Peyer's patch (tissue), 4 donors: ENCODE measurements at regions not wholly inside any gene's neighbourhood (a gene's known extent, or its start where the extent isn't known, plus 50 kb on each side); places are given as distances from the start of the nearest gene placed in this dataset.

ENCODE experiments used
- DNase-seq, 3 donors: peaks; one replicate each; pipeline ENCODE4 v3.0.0-alpha.2; 2017 to 2019
- H3K27ac ChIP-seq, 4 donors: fragments of 200-600 bp; sonication (generic); one replicate each; pipeline ENCODE4 v1.5.1; 2016 to 2019
- H3K27me3 ChIP-seq, 2 donors: fragments of 200-600 bp; sonication (generic); one replicate each; pipeline ENCODE4 v1.5.1; 2019
- H3K36me3 ChIP-seq, 3 donors: fragments of 200-600 bp; sonication (generic); one replicate each; pipeline ENCODE4 v1.5.1; 2016 to 2019
- H3K4me1 ChIP-seq, 4 donors: fragments of 200-600 bp; sonication (generic); one replicate each; pipeline ENCODE4 v1.5.1; 2016 to 2019
- H3K4me3 ChIP-seq, 4 donors: fragments of 200-600 bp; sonication (generic); 1 replicate in 3 of 4; 2 replicates in 1 of 4; pipeline ENCODE4 v1.5.1; 2016 to 2019; ENCODE audit warnings: mild to moderate bottlenecking in 1 of 4
- H3K9me3 ChIP-seq, 4 donors: fragments of 200-600 bp; sonication (generic); one replicate each; pipeline ENCODE4 v1.5.1; 2016 to 2019; ENCODE audit warnings: mild to moderate bottlenecking in 1 of 4
- CTCF ChIP-seq, 6 experiments: fragments of 450-650 bp in 4 of 6; fragments of 200-600 bp in 2 of 6; sonication (generic) in 1 of 6; IDR thresholded peaks; one replicate each; pipeline ENCODE4 v1.5.1; 2017 to 2019; ENCODE audit warnings: antibody characterized with exemption in 6 of 6, mild to moderate bottlenecking in 3 of 6, moderate library complexity in 1 of 6
- POLR2A ChIP-seq, 2 donors: fragments of 450-650 bp; IDR thresholded peaks; one replicate each; pipeline ENCODE4 v1.5.1; 2017; ENCODE audit warnings: antibody characterized with exemption in 2 of 2, mild to moderate bottlenecking in 2 of 2, moderate library complexity in 2 of 2

- Histone ChIP-seq H3K4me1 (no peaks in the 10 kb centered on the region), H3K27me3 (no peaks in the 10 kb centered on the region), H3K36me3 (no peaks in the 10 kb centered on the region), H3K4me3 (no peak overlapping the region), H3K27ac (no peak overlapping the region), H3K9me3 (no peaks in the 10 kb centered on the region)
- TF ChIP-seq POLR2A (IDR thresholded peaks at IDR 0.05) (no peak), CTCF (IDR thresholded peaks at IDR 0.05) (no peak)
- DNase-seq, result no peak
Observed at GRCh38 chr4:128728190-128728589, 81.3 kb upstream of the JADE1 start.

- Histone ChIP-seq H3K36me3 (no peaks in the 10 kb centered on the region), H3K4me3 (no peak overlapping the region), H3K27ac (no peak overlapping the region), H3K27me3 (no peaks in the 10 kb centered on the region), H3K9me3 (no peaks in the 10 kb centered on the region), H3K4me1 (no peaks in the 10 kb centered on the region)
- TF ChIP-seq POLR2A (IDR thresholded peaks at IDR 0.05) (no peak), CTCF (IDR thresholded peaks at IDR 0.05) (no peak)
- DNase-seq, result no peak
Observed at GRCh38 chr4:128727658-128728057, 81.8 kb upstream of the JADE1 start.

- Histone ChIP-seq H3K4me3 (no peak overlapping the region), H3K4me1 (no peaks in the 10 kb centered on the region), H3K36me3 (no peaks in the 10 kb centered on the region), H3K27me3 (no peaks in the 10 kb centered on the region), H3K27ac (no peak overlapping the region), H3K9me3 (no peaks in the 10 kb centered on the region)
- no peak for DNase-seq
- TF ChIP-seq POLR2A (IDR thresholded peaks at IDR 0.05) (no peak), CTCF (IDR thresholded peaks at IDR 0.05) (no peak)
Observed at GRCh38 chr4:128725405-128726055, 84.0 kb upstream of the JADE1 start.

- no peaks in the 10 kb centered on the region for H3K27me3 ChIP-seq
- no peaks in the 10 kb centered on the region for H3K4me1 ChIP-seq
- TF ChIP-seq CTCF (IDR thresholded peaks at IDR 0.05), result no peak
- H3K36me3 ChIP-seq, result no peaks in the 10 kb centered on the region
- H3K27ac ChIP-seq, result no peak overlapping the region
- H3K4me3 ChIP-seq, result no peak overlapping the region
- H3K9me3 ChIP-seq, result no peaks in the 10 kb centered on the region
- DNase-seq, result no peak
Observed at GRCh38 chr4:128722911-128723310, 86.6 kb upstream of the JADE1 start.

GRCh38 chr4:128721896-128722295 is 87.6 kb upstream of the JADE1 start:
- TF ChIP-seq POLR2A (IDR thresholded peaks at IDR 0.05) (no peak), CTCF (IDR thresholded peaks at IDR 0.05) (no peak)
- DNase-seq, result no peak
- H3K9me3 ChIP-seq, result no peaks in the 10 kb centered on the region
- H3K27ac ChIP-seq, result no peak overlapping the region
- no peaks in the 10 kb centered on the region for H3K27me3 ChIP-seq
- no peaks in the 10 kb centered on the region for H3K4me1 ChIP-seq
- H3K4me3 ChIP-seq, result no peak overlapping the region
- H3K36me3 ChIP-seq, result no peaks in the 10 kb centered on the region

- no peak overlapping the region for H3K4me3 ChIP-seq
- H3K27ac ChIP-seq, result no peak overlapping the region
- TF ChIP-seq CTCF (IDR thresholded peaks at IDR 0.05) (no peak), POLR2A (IDR thresholded peaks at IDR 0.05) (no peak)
- DNase-seq, result no peak
- H3K9me3 ChIP-seq, result no peaks in the 10 kb centered on the region
- no peaks in the 10 kb centered on the region for H3K27me3 ChIP-seq
- no peaks in the 10 kb centered on the region for H3K36me3 ChIP-seq
- H3K4me1 ChIP-seq, result no peaks in the 10 kb centered on the region
Observed at GRCh38 chr4:128720270-128720669, 89.2 kb upstream of the JADE1 start.
